22Rv1 (cell line): ENCODE measurements at regions not wholly inside any gene's neighbourhood (a gene's known extent, or its start where the extent isn't known, plus 50 kb on each side); places are given as distances from the start of the nearest gene placed in this dataset.

Experiments
- ZFX ChIP-seq: fragments of 450-650 bp; IDR thresholded peaks from 2 replicates; pipeline ENCODE4 v1.6.1; 2017; ENCODE audit warnings: antibody characterized with exemption, borderline replicate concordance
- TF ChIP-seq, protein P1 (sequence below): fragments of 450-650 bp; IDR thresholded peaks from 2 replicates; pipeline ENCODE4 v1.5.1; 2017; ENCODE audit warnings: mild to moderate bottlenecking

DNA sequence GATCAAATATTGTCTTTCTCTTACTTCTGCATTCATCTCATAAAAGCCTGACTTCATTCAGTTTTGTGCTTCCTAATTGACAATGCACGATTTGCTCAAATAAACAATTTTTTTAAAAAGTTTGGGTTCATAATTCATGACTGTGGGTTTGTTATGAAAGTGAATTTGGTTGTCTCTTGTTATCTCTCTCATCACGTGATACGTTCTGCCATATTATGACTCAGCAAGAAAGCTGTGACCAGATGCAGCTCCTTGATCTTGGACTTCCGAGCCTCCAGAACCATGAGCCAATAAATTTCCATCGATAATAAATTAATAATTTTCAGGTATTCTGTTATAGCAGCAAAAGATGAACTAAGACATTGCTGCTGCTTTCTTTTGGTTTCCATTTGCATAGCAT is 156.5 kb upstream of the LRATD1 start:
- TF ChIP-seq, protein P1, sequence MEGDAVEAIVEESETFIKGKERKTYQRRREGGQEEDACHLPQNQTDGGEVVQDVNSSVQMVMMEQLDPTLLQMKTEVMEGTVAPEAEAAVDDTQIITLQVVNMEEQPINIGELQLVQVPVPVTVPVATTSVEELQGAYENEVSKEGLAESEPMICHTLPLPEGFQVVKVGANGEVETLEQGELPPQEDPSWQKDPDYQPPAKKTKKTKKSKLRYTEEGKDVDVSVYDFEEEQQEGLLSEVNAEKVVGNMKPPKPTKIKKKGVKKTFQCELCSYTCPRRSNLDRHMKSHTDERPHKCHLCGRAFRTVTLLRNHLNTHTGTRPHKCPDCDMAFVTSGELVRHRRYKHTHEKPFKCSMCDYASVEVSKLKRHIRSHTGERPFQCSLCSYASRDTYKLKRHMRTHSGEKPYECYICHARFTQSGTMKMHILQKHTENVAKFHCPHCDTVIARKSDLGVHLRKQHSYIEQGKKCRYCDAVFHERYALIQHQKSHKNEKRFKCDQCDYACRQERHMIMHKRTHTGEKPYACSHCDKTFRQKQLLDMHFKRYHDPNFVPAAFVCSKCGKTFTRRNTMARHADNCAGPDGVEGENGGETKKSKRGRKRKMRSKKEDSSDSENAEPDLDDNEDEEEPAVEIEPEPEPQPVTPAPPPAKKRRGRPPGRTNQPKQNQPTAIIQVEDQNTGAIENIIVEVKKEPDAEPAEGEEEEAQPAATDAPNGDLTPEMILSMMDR: no peak
- TF ChIP-seq ZFX: no peak
